Ecto neural progenitor cell (in vitro differentiated cells): ENCODE measurements at regions not wholly inside any gene's neighbourhood (a gene's known extent, or its start where the extent isn't known, plus 50 kb on each side); places are given as distances from the start of the nearest gene placed in this dataset.
"Not testable (repeated sequence)": the region's sequence is repeated elsewhere in the genome, so short reads cannot be mapped to it uniquely, and the experiment has no call there.

ENCODE experiments used
- DNase-seq: peaks from one replicate; pipeline ENCODE4 v3.0.0-alpha.2; 2018; ENCODE audit warnings: low spot score

GRCh38 chr1:166305371-166305770, 138.6 kb upstream of the FAM78B start:
- DNase-seq: no peak

DNA sequence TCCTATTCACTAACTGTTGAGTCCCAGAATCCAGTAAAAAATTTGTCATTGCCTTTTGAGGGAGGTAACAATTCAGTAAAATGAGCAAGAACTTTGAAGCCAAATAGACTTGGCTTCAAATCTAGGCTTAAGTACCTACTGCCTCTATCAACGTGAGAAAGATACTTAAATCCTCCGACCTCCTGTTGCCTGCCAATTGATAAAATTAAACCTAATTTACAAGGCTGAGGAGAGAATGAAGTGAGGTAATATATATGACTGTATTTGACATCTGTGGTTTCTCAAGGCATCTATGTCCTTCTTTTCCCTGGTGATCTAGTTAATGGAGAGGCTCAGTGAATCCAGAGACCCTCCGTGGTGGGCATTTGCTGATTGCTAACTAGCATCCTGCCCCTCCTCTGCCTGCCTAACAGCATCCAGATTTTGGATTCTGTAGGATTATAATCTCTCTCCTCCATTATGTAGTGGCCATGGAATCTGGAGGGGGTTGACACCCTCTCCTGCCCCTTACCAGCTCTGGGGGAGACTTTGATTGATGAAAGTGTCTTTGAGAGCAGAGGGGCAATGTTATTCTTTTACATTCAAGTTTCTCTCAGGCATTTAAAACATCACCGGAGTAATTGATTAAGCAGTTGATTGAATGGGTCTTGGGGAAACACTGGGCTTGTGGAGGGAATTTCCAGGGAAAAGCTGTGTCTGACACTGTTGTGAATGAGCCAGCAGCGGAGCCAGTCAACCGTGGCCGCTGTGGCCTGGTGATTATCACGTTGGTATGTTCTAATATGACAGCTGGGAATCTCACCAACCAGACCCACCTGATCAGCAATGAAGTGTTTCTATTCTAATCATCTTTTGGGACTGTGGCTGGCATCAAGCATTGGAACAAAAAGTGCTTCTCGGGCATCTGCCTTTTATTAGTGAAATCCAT, 140.7 kb upstream of the FAM78B start:
- DNase-seq: no peak

DNA sequence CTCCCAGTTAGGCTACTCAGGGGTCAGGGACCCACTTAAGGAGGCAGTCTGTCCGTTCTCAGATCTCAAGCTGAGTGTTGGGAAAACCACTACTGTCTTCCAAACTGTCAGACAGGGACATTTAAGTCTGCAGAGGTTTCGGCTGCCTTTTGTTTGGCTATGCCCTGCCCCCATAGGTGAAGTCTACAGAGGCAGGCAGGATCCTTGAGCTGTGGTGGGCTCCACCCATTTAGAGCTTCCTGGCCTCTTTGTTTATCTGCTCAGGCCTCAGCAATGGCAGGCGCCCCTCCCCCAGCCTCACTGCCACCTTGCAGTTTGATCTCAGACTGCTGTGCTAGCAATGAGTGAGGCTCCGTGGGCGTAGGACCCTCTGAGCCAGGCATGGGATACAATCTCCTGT, 149.5 kb upstream of the FAM78B start:
- not testable (repeated sequence) for DNase-seq

DNA sequence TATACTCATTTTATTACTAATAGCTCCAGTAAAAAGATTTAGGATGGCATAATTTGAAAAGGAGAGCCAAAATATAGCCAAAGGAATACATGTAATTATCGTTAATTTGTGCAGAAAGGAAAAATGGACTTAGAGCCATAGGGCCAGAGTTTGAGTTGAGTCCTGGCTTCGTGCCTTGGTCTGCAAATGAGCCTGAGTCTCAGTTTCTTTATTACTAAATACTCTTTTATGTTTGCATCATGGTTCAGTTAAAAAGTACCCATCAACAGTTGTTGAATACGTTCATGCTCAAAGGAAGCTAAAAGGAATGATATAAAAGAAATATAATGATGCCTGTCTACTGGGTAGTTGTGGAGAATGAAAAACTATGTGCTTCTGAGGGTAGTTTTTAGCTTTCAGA, 155.7 kb upstream of the FAM78B start:
- DNase-seq: no peak

DNA sequence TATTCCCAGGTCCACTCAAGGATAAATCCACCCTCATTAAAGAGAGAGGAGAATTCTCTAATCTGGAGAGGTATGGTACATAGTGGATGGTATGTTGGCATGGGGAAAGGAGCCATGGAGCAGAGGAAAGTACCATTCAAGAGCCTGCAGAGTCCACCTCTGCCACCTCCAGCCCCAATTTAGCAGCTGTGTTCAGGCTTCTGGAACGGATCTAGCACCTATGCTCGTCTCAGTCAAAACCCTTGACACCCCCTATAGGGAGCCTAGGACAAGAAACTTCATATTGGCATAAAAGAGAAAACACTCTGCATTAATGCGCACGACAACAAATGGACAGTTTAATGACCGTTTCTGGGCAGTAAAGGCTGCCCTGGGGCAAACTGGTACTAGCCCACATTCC, 161.1 kb upstream of the FAM78B start:
- DNase-seq: no peak

DNA sequence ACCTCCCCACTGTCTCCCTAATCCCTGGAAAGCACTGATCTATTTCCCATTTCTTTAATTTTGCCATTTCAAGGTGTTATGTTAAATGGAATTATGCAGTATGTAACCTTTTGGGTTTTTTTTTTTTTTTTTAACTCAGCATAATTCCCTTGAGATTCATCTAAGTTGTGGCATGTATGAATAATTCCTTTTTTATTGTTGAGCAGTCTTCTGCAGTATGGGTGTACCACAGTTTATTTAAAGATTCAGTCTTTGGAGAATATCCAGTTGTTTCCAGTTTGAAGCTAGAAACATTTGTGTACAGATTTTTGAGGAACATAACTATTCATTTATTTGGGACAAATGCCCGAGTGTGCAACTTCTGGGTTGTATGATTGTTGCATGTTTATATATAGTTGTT, 162.2 kb upstream of the FAM78B start:
- DNase-seq: no peak

DNA sequence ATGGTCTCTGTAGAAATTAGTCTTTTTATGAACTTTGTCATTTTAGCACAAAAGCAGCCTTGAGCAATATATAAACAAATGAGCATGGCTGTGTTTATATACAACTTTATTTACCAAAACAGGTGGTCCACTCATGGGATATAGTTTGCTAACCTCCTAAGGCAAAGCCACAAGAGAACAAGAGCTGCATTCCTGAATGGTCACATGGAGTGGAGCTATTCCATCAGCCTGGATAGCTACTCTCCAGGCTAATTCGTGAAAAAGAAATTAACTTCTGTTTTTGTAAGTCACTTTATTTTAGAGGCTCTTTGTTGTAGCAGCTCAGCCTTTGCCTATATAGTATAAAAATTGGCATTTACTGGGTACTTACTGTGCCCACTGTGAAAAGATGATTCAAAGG, 163.3 kb upstream of the FAM78B start:
- no peak for DNase-seq

DNA sequence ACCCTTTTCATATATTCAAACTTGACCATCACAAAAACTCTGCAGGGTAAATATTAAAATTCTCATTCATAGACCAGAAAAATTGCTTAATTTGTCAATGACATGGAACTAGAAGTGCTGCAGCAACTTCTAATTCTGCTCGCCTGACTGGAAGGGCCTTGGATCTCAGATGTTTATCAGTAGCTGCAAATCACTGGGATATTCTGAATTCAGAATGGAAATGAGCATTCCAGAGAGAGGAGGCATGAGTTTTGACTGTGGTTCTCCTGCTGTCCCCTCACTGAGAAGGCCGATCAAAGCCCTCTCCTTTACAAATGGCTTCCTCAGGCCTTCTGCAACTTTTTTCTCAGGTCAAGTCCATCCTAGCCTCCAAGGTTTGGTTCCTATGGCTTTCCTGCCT, 171.3 kb upstream of the FAM78B start:
- DNase-seq: no peak

GRCh38 chr1:166340709-166341108, 173.9 kb upstream of the FAM78B start:
- no peak for DNase-seq

- DNase-seq: no peak
Observed at GRCh38 chr1:166343276-166343675, 176.5 kb upstream of the FAM78B start.

DNA sequence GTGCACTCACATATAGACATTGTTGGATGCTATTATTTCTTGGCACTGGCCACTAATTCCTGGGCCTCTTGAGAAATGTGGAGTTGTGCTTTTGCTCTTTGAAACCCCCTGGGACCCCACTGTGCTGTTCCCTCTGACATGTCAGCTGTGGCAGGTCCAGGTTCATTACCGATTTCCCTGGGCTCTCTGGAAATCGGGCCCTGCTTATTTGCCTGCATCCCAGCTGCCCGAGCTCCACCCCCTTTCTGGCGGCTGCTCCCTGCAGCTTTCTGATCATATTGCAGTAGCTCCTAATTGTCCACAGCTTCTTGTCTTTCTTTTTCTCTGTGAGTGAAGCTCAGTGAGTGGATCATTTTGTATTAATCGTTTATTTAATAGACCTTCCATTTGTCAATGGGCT, 183.7 kb upstream of the FAM78B start:
- no peak for DNase-seq

DNA sequence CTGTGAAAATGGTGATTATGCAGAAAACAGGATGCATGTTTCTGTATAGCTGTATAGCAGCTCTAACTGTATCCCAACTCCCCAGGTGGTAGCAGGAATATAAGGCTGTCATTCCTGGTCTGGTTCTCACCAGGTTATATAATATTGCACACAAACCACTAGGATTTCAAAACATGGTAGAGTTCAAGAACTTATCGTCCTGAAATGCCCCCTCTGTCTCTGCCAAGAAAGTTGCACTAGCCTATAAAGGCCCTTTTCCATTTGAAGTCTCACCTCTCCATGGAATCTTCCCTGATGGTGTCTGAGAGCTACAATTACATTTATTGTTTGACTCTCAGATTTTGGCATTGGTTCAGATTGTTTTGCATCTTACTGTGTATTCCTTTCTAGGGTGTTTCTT, 184.9 kb upstream of the FAM78B start:
- DNase-seq: no peak

GRCh38 chr1:166353213-166353612, 186.4 kb upstream of the FAM78B start:
- DNase-seq: no peak

GRCh38 chr1:166354406-166354805, 187.6 kb upstream of the FAM78B start:
- DNase-seq: no peak

- no peak for DNase-seq
Observed at GRCh38 chr1:166365081-166365480, 198.3 kb upstream of the FAM78B start.

DNA sequence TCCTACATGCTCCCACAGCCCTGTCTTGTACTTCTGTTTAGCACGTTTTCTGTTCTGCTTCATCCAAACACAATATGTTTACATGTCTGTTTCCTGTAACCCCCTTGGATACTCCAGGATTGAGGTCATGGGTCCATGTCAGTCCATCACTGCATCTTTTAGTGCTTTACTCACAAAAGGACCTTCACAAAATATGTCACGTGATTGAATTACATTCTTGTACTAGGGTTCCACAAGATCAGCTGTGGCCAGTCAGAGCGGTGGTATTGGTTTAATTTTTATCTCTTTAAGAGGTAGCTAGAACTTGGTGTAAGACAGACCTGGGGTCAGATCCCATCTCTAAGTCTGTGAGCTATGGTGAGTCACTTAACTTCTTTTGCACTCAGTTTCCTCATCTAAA, 201.2 kb upstream of the FAM78B start:
- DNase-seq: no peak

GRCh38 chr1:166377896-166378295, 211.1 kb upstream of the FAM78B start:
- DNase-seq: no peak

GRCh38 chr1:166378805-166379204, 212.0 kb upstream of the FAM78B start:
- DNase-seq: no peak

GRCh38 chr1:166379447-166379846, 212.6 kb upstream of the FAM78B start:
- DNase-seq: no peak

DNA sequence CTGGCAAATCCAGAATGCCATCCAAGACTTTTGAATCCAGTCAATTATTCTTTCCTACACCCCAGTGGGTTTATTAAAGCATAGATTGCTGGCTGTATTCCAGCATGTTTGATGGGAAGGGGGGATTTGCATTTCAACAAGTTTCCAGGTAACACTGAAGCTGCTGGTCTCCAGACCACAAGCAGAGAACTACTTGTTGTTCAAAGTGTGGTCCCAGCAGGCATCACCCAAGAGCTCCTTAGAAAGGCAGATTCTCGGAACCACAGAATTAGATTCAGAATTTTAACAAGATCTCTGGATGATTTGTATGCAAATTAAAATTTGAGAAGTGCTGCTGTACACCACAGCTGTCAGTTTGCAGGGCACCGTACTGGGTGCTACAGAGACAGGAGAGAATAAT, 216.3 kb upstream of the FAM78B start:
- no peak for DNase-seq

DNA sequence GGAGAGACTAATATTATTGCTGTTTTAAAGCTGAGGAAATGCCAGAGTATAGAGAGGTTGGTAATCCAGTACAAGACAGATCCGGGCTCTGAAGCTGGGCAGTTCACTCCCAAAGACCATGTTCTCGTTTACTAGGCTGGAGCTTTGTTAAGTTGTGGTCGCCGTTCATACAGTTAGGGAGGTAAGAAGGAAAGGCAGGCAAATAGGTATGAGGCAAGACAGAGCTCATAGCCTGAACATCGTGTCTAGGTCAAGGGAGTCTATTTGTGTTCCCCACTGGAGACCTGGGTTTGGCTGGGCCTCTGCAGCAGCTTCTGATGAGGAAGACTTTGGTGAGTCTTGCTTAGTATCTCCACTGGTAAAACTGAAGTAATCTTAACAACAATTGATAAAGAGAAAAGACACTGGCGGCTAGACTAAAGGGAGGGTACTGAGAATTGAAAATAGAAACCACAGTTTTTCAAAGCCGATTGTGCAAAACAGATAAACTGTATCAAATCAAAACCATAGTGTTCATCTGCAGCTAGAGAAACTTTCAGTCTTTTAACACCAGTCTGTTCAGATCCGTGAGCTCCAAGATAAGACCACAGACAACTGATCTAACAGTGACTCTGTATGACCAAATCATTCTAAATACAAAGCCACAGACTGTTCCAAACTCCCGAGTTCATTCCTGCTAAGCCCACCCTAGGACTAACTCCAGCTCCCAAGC, 217.0 kb upstream of the FAM78B start:
- no peak for DNase-seq

DNA sequence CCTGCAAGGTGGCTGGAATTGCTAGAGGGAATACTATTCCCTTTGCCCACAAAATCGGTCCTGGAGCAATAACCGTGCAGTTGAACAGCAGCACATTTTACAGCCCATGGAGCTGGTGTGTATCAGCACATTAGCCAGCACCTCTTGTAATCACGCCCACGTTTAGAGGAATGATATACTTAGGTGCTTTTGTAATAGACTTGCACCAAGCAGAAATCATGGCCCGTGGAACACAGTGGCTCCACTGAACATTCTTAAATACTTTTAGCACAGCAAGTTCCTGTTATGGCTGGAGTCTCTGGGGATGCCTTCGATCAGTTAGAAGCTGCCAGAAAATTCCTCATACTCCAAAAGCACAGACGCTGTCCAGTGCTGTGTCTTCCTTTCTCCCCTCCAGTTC, 218.1 kb upstream of the FAM78B start:
- no peak for DNase-seq

DNA sequence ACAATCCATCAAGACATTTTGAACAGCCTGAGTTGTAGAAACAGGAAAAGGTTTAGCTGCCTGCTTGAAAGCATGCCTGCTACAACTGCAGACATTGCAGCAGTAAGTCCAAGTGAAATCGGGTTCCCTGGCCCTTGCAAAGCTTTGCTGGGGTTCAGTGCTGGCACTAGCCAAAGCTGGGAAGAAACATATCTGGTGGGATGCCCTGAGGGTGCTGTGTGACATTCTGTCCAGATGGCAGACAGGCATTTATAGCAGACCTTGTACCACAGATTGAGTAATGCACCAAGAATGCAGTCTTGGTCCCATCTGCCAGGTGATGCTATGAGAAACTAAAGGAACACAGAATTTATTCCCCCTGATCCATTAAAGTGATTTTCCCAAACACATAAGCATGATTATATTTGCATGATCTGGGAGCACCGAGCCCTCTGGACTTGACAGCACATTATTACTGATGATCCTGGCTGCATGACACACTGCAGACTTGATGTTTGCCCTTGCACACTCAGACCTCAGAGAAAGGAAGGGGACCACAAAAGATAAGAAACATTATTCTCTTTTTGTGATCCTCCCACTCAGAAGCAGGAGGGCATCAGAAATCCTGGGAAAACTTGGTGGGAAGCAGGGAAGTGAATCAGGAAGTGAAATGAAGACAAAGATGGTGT, 223.7 kb upstream of the FAM78B start:
- no peak for DNase-seq
